A673 (cell line): ENCODE measurements at regions not wholly inside any gene's neighbourhood (a gene's known extent, or its start where the extent isn't known, plus 50 kb on each side); places are given as distances from the start of the nearest gene placed in this dataset.

Experiments used
- BruUV-seq: library from RNA; stranded (reverse); fragments of 400-500 nt; replicated peaks from 2 replicates; lab custom pipeline; 2021; lab: Mats Ljungman, UMichigan
- CTCF ChIA-PET: fragments of 300-600 bp; sonication (Branson Sonifier 250); formaldehyde crosslinking; loops from one replicate; lab custom pipeline; 2022; ENCODE audit warnings: antibody characterized with exemption; lab: Charles Lee
- POLR2A ChIA-PET: fragments of 300-600 bp; sonication (Branson Sonifier 250); formaldehyde crosslinking; loops from one replicate; lab custom pipeline; 2022; ENCODE audit warnings: antibody characterized with exemption; ENCODE audit not compliant: low non-redundant PET; lab: Charles Lee
- DNase-seq: peaks from one replicate; pipeline ENCODE4 v3.0.0-alpha.2; 2015; ENCODE audit warnings: low spot score
- H3K27ac ChIP-seq: fragments of 200-600 bp; sonication (generic); 2 replicates; pipeline ENCODE4 v1.5.1; 2016; ENCODE audit warnings: mixed run types, low read depth, mild to moderate bottlenecking, mixed read lengths, antibody characterized with exemption, low read length; ENCODE audit not compliant: poor library complexity, severe bottlenecking
- H3K27me3 ChIP-seq: fragments of 200-600 bp; sonication (generic); replicated peaks from 2 replicates; pipeline ENCODE4 v1.6.1; 2017; ENCODE audit warnings: mixed run types, low read depth, mild to moderate bottlenecking, mixed read lengths, antibody characterized with exemption, low read length; ENCODE audit not compliant: insufficient read depth, poor library complexity
- H3K36me3 ChIP-seq: fragments of 200-600 bp; sonication (generic); 2 replicates; pipeline ENCODE4 v1.6.1; 2016; ENCODE audit warnings: mixed run types, mild to moderate bottlenecking, mixed read lengths, antibody characterized with exemption, low read length; ENCODE audit not compliant: insufficient read depth, poor library complexity, severe bottlenecking
- H3K4me1 ChIP-seq: fragments of 200-600 bp; sonication (generic); 2 replicates; pipeline ENCODE4 v1.6.1; 2017; ENCODE audit warnings: mixed run types, mild to moderate bottlenecking, mixed read lengths, antibody characterized with exemption, low read length; ENCODE audit not compliant: insufficient read depth, poor library complexity, severe bottlenecking
- H3K4me3 ChIP-seq: fragments of 200-600 bp; sonication (generic); 2 replicates; pipeline ENCODE4 v1.5.1; 2016; ENCODE audit warnings: low read depth, mixed run types, mild to moderate bottlenecking, mixed read lengths, low read length; ENCODE audit not compliant: poor library complexity, severe bottlenecking
- H3K9me3 ChIP-seq: fragments of 200-600 bp; sonication (generic); 2 replicates; pipeline ENCODE4 v1.6.1; 2016; ENCODE audit warnings: mixed run types, low read depth, mild to moderate bottlenecking, mixed read lengths, antibody characterized with exemption, low read length; ENCODE audit not compliant: poor library complexity, severe bottlenecking
- CTCF ChIP-seq: fragments of 300-800, 200-600 bp; sonication (generic); conservative IDR thresholded peaks from 2 replicates; pipeline ENCODE4 v1.5.1; 2017; ENCODE audit warnings: low read depth, mild to moderate bottlenecking, antibody characterized with exemption, low read length, moderate library complexity, mixed read lengths
- EZH2 ChIP-seq: fragments of 200-600 bp; sonication (generic); IDR thresholded peaks from 2 replicates; pipeline ENCODE4 v1.6.1; 2017; ENCODE audit warnings: borderline replicate concordance, low read depth, mild to moderate bottlenecking, mixed read lengths, antibody characterized with exemption, low read length; ENCODE audit not compliant: poor library complexity, severe bottlenecking
- intact Hi-C: fragments of 100-400 bp; cut with micrococcal nuclease; formaldehyde crosslinking; loops from one replicate; pipeline ENCODE4 v1.10.0; 2022; ENCODE audit not compliant: unreplicated experiment

- no peak overlapping the region for H3K4me3 ChIP-seq
- no peaks in the 10 kb centered on the region for H3K36me3 ChIP-seq
- no peaks in the 10 kb centered on the region for H3K4me1 ChIP-seq
- no peak for TF ChIP-seq CTCF
- no peak for TF ChIP-seq EZH2
- H3K9me3 ChIP-seq: no peaks in the 10 kb centered on the region
- POLR2A ChIA-PET: no interaction called here
- CTCF ChIA-PET: no interaction called here
- intact Hi-C loops: loop anchor here (10.0 kb wide), 1 partner anchor 1527 kb away; no protein-coding TSS in a partner anchor
- DNase-seq: no peak
- H3K27ac ChIP-seq: no peak overlapping the region
- no TSS peak for BruUV-seq
- H3K27me3 ChIP-seq: no peaks in the 10 kb centered on the region
Observed at GRCh38 chr21:25381936-25382452, 225.3 kb downstream of the MRPL39 start.

- intact Hi-C loops: no loop called here
- ChIA-PET POLR2A (no interaction called here), CTCF (no interaction called here)
- DNase-seq: no peak
- no TSS peak for BruUV-seq
- no peaks in the 10 kb centered on the region for H3K27me3 ChIP-seq
- H3K4me3 ChIP-seq: no peak overlapping the region
- H3K27ac ChIP-seq: no peak overlapping the region
- no peaks in the 10 kb centered on the region for H3K9me3 ChIP-seq
- no peaks in the 10 kb centered on the region for H3K36me3 ChIP-seq
- no peak for TF ChIP-seq CTCF
- no peak for TF ChIP-seq EZH2
- no peaks in the 10 kb centered on the region for H3K4me1 ChIP-seq
Observed at GRCh38 chr21:25375675-25376074, 231.6 kb downstream of the MRPL39 start.

GRCh38 chr21:25373126-25374082 lies 233.9 kb downstream of the MRPL39 start:
- intact Hi-C loops: no loop called here
- Histone ChIP-seq H3K4me3 (no peak overlapping the region), H3K27me3 (no peaks in the 10 kb centered on the region), H3K9me3 (no peaks in the 10 kb centered on the region), H3K36me3 (no peaks in the 10 kb centered on the region), H3K4me1 (no peaks in the 10 kb centered on the region), H3K27ac (no peak overlapping the region)
- no peak for DNase-seq
- BruUV-seq: no TSS peak
- ChIA-PET POLR2A (no interaction called here), CTCF (no interaction called here)
- TF ChIP-seq CTCF: no peak
- TF ChIP-seq EZH2: no peak
